ENCODE measurements at regions not wholly inside any gene's neighbourhood (a gene's known extent, or its start where the extent isn't known, plus 50 kb on each side); places are given as distances from the start of the nearest gene placed in this dataset.

GRCh38 chr5:124253203-124253810, 493.1 kb downstream of the ZNF608 start:
- no peak for DNase-seq

GRCh38 chr5:124252747-124253146, 493.7 kb downstream of the ZNF608 start:
- DNase-seq = no peak

DNA sequence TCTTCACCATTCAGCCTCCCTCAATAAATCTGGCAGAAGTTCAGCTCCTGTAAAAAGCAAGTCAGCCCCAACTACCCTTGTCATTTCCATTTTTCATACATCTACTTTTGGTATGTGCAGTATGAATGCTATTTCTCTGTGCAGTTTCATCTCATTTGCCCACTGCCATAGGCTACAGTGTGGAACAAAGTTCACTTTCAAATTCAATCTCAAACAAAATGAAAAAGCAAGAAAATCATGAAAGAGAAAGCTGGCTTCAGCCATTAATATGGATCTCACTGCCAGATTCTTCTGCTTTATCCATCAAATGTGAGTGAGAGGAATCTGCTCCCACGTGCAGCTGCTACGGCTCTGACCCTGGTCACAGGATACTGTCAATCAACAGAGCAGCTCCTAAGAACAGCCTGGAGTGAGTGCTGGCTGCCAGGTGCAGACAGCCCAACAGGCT, 494.2 kb downstream of the ZNF608 start:
- DNase-seq = no peak

DNA sequence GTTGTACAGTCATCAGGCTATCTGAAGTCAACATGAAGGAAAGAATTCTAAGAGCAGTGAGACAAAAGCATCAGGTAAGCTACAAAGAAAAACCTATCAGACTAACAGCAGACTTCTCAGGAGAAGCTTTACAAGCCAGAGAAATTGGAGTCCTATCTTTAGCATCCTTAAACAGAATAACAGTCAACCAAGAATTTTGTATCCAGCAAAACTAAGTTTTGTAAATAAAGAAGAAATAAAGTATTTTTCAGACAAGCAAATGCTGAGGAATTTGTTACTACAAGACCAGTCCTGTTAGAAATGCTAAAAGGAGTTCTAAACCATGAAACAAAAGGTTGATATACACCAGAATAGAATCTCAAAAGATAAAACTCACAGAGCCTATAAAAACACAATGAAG, 501.2 kb downstream of the ZNF608 start:
- no peak for DNase-seq

- no peak for DNase-seq
Observed at GRCh38 chr5:124240732-124241131, 505.7 kb downstream of the ZNF608 start.

DNA sequence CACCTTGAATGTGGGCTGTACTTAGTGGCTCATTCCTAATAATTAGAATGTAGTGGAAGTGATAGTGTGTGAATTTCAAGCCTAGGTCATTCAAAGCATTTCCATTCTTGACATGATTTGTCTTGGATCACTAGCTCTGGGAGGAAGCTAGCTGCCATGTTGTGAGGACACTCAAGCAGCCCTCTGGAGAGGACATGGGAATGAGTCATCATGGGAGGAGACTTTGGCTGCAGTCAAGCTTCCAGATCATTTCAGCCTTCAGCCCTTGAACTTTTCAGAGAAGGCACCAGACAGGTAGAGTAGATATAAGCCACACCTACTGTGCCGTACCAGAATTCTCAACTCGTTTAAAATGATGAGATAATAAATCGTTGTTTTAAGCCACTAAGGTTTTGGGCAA, 506.9 kb downstream of the ZNF608 start:
- DNase-seq = peak; percentile 3

DNA sequence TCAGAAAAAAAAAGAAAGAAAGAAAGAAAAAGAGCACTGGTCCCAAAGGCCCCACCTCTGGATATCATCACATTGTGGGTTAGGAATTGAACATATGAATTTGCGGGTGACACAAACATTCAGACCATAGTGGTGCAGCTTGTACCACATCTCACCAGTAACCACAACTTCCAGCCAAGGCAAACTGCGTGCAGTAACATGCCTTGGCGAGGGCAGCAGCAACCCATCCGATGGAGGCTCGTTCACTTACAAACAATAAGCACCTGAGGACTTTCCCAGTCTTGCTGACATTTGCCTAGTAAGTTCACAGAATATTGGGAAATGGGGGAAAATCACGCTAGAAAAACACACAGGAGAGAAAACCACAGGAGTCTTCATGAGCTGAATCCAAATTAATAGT, 508.1 kb downstream of the ZNF608 start:
- DNase-seq = no peak

DNA sequence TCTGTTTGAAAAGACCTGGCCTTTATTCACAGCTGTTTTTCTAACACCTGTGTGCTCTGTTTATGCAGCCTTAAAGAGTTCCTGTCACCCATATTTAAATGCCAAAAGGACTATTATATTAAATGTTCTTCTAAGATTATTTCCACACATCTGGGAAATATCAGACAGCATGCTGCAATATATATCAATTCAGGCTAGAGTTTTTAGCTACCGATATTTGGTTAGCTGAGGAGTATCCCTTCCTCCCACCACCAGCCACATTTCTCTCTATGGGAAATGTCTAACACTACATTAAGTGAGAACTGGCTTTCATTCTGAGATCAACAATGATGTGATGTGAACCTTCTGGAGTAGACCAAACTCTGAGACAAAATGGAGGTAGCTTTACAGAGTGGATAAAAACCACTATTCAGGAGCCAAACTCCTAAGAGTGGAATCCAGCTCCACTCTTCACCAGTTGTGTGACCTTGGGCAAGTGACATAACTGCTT, 509.2 kb downstream of the ZNF608 start:
- no peak for DNase-seq

DNA sequence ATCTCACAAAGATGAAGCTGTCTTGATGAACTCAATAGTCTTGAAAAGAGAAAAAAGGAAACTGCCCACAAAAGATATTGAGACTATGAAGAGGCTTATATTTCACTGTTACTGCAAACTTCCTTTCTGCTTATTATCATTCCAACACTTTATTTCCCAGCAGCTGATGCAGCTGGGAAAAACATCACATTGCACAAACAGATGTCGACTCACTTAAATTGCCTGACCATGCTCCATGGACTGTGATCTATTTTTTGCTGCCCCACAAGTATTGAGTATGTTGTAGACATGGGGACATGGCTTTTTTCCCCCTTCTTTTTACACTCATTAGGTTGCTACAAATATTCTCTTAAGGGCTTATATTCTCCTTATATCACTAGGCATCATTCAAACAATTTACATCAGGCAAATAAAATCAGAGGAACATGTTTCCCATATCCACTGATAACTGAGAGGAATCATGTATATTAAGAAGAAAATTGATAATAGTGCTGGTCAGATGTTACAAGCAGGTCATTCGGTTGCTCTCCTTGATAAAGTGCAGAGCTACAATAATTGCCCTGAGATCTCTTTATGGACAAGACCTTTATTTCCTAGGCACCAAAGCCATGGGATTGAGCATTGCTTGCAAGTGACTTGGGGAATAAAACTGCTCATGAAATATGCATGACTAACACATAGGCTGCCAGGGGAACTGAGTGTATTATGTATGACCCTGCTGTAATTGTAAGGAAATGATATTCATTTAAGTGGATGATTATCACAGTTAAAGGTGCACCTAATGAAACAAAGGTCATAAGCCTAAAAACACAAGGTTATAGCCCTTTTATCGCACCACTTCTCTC, 509.9 kb downstream of the ZNF608 start:
- DNase-seq = peak; percentile 2

DNA sequence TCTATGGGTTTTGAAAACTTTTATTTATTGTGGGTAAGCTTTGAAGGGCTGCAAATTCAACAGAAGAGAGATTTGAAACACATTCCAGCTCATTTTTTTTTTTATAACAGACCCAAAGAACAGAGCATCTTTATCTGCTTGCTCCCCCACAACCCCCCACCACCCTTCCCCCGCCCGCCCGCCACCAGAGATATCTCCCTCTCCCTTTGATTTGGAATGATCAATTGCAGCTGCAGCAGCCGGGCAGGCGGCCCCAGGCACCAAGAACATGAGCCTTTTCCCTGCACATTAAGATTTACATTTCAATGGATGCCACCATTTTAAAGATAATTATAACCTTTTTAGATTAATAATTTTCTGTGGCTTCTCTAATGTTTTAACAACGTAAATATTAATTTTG, 510.9 kb downstream of the ZNF608 start:
- no peak for DNase-seq

- DNase-seq = no peak
Observed at GRCh38 chr5:124234770-124235562, 511.5 kb downstream of the ZNF608 start.

- no peak for DNase-seq
Observed at GRCh38 chr5:124234022-124234769, 512.2 kb downstream of the ZNF608 start.

DNA sequence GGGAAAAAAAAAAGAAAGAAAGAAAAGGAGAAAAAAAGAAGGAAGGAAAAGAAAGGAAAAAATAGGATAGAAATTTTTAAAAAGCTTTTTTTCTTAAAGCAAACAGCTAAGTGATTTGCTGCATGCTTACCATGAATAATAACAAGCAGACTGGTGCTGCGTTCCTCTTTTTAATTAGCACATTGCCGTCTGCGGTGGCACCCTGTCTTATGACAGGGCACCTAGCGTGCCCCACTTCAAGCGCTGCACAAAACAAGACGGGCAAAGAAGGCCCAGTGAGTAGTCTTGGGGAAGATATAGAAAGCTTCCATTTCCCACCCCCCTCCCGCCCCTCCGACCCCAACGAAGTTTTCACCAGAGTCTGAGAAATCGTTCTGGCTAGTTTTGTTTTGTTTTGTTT, 513.9 kb downstream of the ZNF608 start:
- DNase-seq = no peak

- no peak for DNase-seq
Observed at GRCh38 chr5:124231802-124232201, 514.6 kb downstream of the ZNF608 start.

DNA sequence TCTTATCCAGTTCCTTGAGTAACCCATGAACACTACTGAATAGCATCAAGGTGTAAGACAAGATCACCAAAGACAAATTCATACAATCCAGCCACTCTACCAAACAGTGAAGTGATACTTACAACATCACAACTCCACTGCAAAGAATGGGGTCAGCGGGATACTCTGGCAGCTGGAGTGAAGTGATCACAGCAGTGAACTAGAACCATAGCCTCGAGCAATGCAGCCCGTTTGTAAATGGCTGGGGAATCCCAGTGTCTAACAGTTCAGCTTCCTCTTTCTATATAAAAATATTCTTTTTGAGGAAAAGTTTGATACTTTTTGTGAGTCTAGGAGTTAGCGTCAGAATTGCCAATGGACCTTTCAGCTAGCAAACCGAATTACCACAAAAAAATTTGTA, 515.2 kb downstream of the ZNF608 start:
- DNase-seq = no peak

DNA sequence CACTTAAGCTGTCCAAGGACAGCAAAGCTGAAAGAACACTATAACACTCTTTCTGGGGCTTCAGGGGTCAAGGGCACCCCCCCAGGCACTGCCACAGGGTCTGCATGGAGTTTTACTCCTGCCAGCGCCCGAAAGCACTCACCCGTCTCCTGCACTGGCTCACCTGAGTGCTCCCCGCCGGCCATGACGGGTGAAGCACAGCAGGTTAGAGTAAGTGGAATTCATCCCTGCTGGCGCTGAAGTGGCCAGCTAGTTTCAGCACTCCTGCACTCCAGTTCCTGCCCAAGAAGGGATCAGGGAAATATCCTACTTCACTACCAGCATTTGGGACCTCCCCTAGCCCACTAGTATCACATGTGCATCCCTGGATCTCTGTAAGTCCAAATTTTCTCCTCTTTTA, 516.0 kb downstream of the ZNF608 start:
- DNase-seq = no peak

GRCh38 chr5:124229352-124229751, 517.1 kb downstream of the ZNF608 start:
- no peak for DNase-seq

DNA sequence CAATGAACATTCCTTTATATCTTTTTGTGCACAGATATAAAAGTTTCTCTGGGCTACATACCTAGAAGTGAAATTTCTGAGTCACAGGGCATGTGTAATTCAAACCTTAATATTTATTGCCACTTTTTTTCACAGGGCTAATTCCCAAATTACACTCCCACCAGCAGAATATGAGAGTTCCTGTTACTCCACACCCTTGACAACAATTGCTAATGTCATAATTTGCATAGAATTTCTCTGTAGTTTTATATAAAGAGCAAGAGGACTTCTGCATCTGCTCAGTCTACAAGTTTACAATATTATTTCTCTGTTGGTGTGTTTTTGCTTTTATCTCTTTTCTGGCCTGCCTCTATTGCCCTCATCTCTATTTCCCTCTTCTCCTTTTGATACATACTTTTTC, 518.5 kb downstream of the ZNF608 start:
- no peak for DNase-seq

- DNase-seq = no peak
Observed at GRCh38 chr5:124220418-124220817, 526.0 kb downstream of the ZNF608 start.

DNA sequence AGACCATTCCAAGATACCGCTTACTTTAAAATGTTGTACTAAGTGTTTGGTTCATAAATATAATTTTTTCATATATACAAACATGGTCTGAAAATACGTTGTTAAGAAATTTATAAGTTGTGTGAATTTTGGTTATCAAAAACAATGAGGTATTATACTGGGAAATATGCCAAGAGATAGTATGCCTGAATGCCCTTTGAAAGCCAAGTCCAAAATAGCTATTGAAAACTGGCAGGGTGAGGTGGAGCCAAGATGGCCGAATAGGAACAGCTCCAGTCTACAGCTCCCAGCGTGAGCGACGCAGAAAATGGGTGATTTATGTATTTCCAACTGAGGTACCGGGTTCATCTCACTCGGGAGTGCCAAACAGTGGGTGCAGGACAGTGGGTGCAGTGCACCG, 533.5 kb downstream of the ZNF608 start:
- DNase-seq = no peak

- DNase-seq = no peak
Observed at GRCh38 chr5:124210111-124210910, 536.1 kb downstream of the ZNF608 start.

- no peak for DNase-seq
Observed at GRCh38 chr5:124207118-124207517, 539.3 kb downstream of the ZNF608 start.
